T-helper 1 cell (primary cell): ENCODE measurements at regions not wholly inside any gene's neighbourhood (a gene's known extent, or its start where the extent isn't known, plus 50 kb on each side); places are given as distances from the start of the nearest gene placed in this dataset.

Experiments used
- DNase-seq, 5 donors: peaks; one replicate each; pipeline ENCODE4 v3.0.0-alpha.2; 2012 to 2020

DNA sequence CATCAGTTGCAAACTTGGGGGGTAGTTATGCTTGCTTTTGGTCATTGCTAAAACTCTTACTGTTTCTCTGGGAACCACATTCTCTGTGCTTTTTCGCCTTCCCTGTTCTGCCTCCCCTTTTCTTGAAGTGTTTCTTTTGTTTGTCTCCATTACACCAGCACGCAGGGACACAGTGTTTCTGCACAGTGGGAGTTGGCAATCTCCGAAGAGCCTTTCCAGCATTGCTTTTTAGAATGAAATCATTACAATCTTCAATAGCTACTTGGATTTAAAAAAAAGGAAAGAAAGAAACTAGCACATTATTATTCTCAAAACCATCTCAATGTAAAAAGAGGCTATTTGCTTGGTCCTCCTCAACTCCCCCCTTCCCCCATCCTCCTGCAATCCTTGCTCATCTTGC is 536.7 kb upstream of the MMS22L start:
- no peak for DNase-seq

DNA sequence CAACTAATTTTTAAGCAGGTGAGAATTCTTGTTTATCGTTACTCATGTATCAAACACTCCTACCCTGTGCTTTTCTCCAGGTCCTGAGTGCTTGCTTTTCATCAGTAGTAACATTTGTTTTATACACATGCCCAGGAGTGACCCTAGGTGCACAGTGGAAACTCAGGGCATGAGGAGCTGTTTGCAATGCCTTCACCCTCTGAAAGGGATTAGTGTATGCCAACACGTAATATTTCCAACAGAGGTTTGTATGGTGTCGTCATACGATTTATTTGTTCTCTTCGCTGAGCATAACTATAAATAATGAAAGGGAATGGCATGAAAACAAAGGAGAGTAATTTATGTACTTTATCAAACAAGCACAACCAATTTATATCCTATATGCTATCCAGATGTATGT is 537.4 kb upstream of the MMS22L start:
- DNase-seq: no peak

DNA sequence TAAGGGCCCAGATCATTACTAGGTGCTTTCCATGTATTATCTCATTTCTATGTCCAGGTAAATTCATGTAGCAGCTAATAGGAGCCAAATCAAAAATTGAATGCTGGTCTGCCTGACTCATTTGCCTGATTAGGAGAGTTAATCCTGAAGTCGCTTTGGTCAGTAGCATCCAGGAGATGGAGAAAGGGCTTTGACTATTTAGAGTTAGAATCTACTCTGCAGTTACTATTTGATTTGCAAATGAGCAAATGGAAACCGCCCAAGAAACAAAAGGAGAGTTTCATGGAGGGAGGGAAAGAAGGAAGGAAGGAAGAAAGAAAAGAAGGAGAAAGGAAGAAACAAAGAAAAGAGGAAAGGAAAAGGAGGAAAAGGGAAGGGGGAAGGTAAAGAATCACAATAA is 539.6 kb upstream of the MMS22L start:
- no peak for DNase-seq

DNA sequence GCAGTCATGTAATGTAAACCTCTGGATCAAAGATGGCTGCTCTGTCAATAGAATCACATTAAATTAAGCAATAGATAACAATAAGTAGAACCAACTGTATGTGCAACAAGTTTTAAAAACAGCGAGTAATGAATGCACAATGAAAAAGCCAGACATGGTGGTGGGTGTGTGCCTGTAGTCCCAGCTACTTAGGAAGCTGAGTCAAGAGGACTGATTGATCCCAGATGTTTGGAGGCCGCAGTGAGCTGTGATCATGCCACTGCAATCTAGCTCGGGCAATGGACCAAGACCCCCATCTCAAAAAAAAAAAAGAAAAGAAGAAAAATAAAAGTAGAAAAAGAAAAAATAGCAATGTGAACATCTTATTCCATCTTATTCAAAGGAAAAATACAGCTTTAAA is 558.7 kb upstream of the MMS22L start:
- no peak for DNase-seq

DNA sequence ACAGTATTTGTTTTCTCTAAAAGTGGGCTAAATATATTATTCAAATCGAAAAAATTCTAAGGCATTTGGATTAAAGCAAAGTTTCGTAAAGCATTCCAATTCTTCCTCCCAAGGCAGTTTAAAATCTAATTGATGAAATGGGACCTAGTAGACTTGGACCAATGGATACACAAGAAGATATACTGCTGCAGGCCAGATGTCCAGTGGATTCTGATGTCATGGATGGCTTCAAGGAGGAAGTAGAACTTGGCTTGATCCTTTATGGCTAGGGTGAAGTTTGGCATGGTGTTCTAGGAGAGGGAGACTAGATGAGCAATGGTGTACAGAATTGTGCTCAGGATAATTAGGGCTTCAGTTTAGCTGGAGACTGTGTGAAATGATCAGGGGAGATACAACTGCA is 559.5 kb upstream of the MMS22L start:
- DNase-seq: no peak

DNA sequence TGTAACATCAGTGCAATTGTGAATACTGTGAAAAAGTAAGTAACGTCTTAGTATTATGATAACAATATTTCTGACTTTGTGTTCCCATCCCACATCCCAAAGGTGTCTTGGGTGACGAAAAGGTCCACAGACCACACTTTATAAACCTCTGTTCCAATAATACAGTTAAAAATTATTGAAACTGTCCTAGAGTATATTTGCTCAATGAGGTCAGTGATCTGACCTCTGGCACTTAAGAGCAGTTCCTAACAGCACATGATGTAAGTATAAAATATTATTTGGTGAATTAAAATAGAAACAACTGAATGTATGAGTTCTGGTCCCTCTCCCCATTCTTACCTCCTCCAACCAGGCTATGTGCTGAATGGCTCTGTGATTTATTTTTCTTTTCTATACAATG is 566.4 kb upstream of the MMS22L start:
- DNase-seq: no peak

DNA sequence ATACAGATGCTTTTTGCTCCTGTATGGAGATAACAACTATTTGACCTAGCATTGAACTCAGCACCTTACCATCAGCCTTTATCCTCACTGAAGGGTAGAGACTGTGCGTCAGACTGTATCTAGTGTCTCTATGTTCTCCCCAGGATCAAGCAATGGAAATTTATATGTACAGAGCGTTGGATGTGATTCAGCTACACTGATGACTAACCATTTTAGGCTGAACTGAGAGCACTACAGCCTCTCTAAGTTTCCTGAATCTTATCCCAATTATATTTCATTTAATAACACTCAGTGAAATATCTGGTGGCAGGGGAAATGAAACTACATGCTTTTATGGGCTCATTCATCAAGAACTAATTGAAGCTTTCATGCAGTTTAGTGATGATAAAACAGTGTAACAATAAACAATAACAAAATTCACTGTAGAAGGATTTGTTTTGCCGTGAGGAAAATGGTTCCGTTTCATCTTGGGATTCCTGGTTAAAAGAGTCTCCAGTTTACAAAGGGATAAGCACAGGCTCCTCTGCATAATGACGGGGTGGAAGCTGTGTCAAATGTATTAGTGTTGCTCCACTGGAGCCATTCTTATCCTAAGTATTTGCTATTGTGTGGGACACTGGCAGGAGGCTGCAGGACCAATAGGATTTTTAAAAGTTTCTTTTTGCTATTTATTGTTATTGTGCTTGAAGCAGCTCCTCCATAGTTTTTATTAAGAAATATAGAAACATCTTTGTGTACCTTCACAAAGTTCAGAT is 567.6 kb upstream of the MMS22L start:
- no peak for DNase-seq

DNA sequence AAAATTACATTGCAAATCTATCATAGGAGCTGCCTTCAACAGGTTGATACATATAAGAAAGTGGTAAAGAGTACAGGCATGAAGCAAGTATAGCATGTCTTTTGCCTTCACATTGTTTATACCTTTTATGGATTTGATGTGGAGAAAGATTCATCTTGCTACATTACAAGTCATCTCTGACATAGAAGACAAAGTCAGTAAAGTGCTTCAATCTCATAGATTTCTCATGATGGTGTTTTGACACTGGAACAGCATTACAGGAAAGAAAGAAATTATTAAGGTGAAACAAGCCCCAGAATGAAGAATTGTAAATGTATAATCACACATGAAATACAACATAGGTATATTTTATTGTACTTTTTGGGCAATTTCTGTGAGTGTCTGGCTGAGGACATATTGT is 580.7 kb upstream of the MMS22L start:
- DNase-seq: no peak

DNA sequence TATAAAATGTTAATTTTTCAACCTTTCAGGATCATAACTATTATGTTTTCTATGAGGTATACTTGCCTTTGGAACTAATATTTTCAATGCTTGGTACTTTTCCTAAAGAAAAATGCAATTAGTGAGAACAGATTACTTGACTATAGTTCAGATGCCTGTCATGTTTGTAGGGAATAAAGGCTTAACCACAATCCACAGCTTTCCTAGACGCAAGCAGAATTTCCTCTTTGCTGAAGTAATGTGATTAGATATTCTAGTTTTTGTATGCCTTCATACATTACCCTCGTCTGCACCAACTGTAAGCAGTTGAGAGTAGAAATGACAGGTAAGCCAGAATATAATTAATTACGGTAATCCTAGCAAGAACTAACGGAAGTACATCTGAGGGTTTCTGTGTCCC is 581.4 kb upstream of the MMS22L start:
- DNase-seq: no peak

DNA sequence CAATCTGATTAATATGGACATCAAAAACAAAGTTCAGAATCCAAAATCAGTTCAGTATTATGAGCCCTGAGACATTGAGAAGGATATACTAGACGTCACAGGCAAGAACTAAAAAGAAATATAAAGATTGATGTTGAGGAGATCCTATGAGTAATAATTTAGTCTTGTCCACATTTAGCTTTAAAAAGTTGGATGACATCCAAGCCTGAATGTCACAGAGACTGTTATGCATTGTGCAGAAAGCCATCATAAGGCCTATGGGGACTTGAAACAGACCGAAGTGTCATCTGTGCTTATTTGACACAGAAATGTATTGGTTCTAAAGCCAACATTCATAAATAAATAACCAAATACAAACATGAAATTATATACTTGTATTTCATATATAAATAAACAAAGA is 581.8 kb upstream of the MMS22L start:
- DNase-seq: no peak

DNA sequence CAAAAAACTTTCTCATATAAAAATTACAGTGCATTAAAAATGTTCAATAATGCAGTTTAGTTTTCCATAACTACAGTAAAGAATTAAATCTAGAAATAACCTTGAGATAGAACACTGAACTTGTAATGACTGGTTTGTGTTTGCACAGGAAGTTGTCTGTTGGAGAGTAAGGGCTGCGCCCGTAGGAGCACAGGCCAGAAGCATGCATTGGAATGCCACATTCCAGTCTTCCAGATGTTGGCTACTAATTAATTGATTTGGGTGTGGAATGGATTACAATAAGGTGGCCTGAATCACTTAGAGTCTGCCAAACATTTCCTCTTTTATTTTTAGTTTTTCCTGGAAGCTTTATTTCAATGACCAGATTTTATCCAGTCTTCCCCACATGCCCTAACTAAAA is 582.6 kb upstream of the MMS22L start:
- DNase-seq: no peak

DNA sequence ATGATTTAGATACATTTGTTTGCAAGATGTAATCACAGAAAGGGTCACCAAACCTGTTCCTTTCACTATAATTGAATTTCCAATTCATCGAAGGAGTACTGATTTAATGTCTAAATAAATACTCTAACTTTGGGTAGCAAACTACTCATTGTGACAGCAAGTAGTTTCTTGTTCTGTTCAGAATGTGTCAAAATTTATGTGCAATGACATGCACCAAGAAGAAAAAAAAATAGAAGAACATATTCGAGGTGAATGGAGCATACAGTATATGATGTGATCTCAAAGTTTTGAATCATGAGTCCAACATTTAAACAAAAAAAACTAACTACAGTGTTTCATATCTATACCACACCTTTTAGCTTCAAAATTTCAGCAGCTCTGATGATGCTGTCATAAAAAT is 583.6 kb upstream of the MMS22L start:
- no peak for DNase-seq

DNA sequence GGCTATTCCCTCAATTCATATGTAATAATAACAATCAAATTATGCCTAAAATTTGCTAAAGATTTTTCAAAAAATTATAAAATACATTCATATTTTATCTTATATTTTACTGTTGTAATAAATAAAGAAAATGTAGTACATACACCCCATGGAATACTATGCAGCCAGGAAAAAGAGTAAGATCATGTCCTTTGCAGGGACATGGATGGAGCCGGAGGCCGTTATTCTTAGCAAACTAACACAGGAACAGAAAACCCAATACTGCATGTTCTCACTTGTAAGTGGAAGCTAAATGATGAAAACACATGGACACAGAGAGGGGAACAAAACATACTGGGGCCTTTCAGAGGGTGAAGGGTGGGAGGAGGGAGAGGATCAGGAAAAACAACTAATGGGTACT is 584.2 kb upstream of the MMS22L start:
- DNase-seq: no peak

DNA sequence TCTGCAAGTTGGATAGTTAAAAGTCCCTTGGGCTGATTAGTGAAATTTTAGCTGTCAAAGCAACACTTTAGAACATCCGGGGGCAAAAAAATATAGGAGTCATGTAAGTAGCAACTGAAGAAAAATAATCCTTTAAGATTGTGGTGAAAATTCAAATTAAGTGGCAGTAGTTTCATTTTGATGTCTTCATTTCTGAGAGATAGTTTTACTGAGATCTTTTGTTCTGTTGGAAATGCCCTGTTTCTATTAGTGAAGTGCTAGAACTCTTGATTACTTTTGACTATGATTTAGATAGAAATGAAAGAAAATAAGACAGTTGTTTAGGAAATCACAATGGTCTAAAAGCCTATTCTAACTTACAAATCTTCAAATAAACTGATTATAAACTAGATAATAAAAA is 587.3 kb upstream of the MMS22L start:
- DNase-seq: no peak

DNA sequence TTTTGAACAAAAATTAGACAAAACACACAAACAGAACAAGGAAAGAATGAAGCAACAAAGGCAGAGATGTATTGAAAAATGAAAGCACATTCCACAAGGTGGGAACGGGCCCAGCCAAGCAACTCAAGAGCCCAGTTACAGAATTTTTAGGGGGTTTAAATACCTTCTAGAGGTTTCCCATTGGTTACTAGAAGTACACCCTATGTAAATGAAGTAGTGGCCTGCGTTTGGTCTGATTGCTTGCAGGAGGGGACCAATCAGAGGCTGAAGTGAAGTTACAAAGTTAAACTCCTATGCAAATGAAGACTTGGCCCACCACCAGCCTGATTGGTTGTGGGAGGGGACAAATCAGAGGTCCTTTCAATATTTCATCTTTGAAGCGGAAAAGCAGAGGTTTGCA is 593.7 kb upstream of the MMS22L start:
- no peak for DNase-seq

DNA sequence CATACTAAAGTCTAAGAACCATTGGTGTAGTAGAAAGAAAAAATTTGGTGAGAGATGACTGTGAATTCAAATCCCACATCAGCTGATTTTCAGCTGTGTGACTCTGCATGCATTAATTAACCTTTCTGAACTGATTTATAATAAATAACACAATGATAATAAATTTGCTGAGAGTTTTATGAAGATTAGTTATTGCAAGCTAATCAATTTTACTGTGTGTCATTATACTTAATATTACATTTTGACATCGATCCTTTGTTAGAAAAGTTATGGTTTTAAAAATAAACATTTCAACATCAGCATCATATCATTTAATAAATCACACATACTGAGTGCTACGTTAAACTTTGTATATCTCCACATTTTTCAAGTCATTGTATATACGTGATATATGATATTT is 599.7 kb upstream of the MMS22L start:
- no peak for DNase-seq

DNA sequence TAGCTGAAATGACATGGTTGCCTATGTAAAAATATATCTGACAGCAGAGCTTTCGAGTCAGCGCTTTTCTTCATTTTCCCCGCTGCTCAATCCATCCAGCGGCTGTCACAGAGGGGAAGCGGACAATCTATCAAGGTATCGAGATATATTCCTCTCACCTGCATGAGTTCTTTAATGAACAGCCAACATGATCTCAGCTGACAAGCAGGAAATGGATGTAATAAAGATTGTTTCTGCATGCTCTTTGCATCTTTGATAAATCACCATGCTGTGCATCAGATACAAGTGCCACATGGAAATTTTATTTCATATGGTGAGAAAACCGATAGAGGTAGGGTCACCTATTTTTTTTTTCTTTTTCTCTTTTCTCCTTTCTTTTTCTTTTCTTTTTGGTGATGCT is 602.3 kb upstream of the MMS22L start:
- DNase-seq: no peak

DNA sequence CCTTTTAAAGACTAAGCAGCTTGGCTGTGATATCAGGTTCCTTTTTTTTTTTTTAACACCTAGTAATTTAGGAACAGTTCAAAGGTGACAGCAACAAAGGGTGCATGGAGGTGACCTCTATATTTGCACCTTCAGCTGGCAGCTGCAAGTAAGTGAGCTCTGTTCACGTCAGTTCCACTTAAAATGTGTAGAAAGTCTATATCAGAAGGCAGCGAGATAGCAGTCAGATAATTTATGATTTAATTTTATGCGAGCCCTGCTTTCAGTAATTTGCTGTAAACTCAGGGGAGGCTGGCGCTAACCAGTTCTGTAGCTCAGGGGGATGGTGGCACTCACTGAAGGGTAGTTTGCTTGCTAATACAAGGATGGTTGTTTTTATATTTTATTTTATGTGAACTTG is 602.8 kb upstream of the MMS22L start:
- no peak for DNase-seq

DNA sequence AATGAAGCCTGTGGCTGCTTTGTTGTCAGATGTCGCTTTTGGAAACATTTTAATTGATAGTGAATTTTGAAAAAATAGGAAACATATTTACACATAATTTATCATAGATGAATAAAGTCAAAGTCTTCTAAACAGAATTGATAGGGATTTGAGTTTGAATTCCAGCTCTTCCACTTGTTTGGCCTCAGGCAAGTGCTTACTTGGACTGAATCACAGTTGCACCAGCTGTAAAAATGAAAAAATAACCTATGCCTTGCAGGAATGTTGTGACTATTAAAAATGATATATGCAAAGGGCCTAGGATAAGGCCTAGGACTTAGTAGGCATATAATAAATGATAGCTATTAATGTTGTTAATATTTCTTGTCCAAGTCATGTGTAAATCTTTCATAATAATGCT is 618.5 kb upstream of the MMS22L start:
- no peak for DNase-seq

DNA sequence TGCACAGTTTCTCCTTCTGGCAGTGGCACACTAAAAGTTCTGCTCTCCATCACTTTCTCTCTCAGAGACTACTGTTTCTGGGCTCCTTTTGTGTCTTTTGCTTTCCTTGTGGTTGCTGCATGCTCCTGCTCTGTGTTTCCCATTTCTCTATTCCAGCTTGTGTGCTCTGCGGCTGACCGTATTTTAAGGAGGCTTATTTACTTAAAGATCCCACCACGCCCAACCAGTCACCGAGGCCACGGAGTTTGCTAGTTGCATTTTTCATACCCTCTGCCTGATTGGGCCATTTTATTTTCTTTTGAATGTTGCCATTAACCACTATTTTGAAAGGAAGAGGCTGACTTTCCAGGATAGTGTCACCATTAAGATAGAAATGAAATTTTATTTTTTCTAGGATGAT is 626.4 kb upstream of the MMS22L start:
- no peak for DNase-seq

DNA sequence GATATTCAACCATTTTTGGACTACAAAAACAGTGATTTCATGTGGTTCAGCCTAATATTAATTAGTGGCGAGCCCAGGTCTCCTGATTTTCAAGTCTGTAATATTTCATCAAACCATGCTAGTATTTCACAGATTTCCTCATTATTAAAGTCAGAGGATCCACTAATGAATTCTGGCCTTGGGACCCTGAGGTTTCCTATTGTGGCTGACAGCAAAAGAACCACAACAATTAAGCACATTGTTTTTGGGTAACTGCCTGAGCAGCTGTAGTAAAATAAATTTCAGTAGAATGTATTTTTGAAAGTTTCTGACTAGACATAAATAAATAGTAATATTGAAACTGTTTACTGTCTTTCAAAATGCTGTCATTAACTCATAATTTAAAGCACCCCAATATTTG is 630.7 kb upstream of the MMS22L start:
- DNase-seq: no peak

DNA sequence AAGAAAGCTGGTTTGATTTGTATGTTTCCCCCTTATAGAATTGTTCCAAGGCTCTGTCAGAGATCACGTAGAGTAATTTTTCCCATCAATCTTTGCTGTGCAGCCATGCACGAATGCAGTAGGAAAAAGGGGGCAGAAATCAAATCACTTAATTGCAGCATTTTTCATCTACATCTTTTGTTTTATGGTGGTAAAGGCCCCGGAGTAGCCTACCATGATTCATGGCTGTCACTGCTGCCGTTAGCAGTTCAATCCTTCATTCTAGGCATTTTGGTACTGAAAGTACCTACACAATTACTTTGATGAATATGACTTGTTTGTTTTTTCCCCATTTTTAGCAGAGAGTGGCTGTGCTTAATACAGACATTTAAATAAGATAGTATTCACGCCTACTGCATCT is 631.9 kb upstream of the MMS22L start:
- DNase-seq: no peak

DNA sequence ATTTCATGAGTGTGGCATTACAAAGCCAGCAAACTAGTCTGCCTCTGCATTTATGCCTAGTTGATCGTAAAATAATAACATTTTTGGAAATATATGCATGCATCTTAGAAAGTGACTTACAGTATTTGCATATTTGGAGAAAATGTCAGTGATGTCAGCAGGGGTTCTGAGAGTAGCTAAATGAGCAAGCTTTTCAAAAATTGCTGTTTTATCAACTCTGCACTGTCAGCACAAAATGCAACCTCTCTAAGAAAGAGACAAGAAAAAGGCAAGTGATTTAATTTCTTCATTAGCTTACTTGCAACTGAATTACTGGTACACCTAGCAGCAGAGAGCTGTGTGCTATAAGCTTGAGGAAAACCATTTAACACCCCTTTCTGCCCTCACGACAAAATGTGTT is 632.5 kb upstream of the MMS22L start:
- DNase-seq: no peak

DNA sequence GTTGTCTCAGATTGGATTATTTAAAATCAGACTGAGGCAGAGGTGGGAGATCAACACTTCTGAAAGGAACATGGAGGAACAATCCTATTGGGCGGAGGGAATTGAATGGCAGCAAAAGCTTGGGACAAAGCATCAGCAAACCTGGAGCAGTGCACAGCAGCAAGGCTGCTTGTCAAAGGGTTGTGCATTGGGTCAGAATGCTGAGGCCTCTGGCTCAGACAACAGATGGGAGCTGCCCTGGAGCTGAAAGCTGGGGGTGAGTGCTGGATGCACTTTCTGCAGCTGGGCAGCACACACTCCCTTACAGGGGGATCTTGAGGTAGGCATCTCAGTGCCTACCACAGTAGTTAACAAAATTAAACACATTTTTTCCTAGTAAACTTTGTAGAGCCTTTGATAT is 634.4 kb upstream of the MMS22L start:
- DNase-seq: no peak

DNA sequence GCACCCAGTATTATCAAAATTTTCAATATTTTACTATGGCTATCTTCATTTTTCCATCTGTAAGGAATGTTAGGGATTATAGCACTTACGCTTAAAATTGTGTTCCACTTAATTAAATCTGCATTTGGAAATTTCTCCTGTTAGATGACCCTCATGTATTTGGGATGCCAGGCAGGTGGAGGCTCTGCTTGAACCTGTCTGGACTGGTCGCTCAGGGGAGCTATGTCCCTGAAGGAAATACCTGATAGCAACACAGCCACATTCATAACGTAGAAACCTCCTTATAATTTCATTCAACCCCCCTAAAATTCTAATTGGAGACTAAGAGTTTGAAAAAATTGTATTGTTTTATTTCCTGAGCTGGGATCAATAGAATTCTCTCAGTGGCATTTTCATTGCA is 636.0 kb upstream of the MMS22L start:
- no peak for DNase-seq

DNA sequence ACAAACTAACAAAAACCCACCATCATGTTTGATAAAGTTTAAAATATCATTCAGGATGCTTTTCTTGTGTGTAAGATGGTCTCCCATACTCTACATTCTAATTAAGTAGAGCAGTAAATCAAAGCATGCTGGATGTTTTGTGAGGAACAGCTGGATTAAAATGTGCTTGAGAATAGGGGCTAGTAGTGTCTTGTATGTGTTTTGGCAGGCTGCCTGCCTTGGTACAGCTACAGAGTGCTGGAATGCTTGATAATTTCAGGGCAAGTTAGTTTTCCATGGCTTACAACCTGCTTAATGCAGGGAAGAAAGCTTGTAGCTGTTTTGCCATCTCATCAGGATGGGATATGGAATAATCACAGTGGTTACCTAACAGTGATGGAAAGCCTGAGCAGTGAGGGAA is 636.6 kb upstream of the MMS22L start:
- no peak for DNase-seq
